WTC11 (cell line): ENCODE measurements at regions not wholly inside any gene's neighbourhood (a gene's known extent, or its start where the extent isn't known, plus 50 kb on each side); places are given as distances from the start of the nearest gene placed in this dataset.

ENCODE experiments used
- ATAC-seq: fragments of 200-7000 bp; cut with Tn5 transposase; 2 replicates; pipeline ENCODE4 v1.10.0; 2021; ENCODE audit warnings: mild to moderate bottlenecking, moderate library complexity
- CTCF ChIA-PET: fragments of 300-600 bp; sonication (Branson Sonifier 250); formaldehyde crosslinking; loops from one replicate; lab custom pipeline; 2021; ENCODE audit warnings: antibody characterized with exemption; lab: Charles Lee
- POLR2A ChIA-PET: fragments of 350-600 bp; sonication (Branson Sonifier 250); formaldehyde crosslinking; loops from one replicate; lab custom pipeline; 2021; ENCODE audit warnings: antibody characterized with exemption; lab: Charles Lee
- DNase-seq: peaks from one replicate; pipeline ENCODE4 v3.0.0; 2021; ENCODE audit warnings: low spot score
- H3K27ac Mint-ChIP-seq: 2 replicates; pipeline ENCODE4 v1.8.0; 2021; ENCODE audit warnings: mixed read lengths
- H3K27me3 Mint-ChIP-seq: 2 replicates; pipeline ENCODE4 v1.8.0; 2021; ENCODE audit warnings: low read depth, mild to moderate bottlenecking, moderate library complexity, mixed read lengths
- H3K36me3 Mint-ChIP-seq: 2 replicates; pipeline ENCODE4 v1.8.0; 2021; ENCODE audit warnings: mixed read lengths
- H3K4me1 Mint-ChIP-seq: 2 replicates; pipeline ENCODE4 v1.8.0; 2022; ENCODE audit warnings: mixed read lengths
- H3K4me3 Mint-ChIP-seq: 2 replicates; pipeline ENCODE4 v1.8.0; 2021; ENCODE audit warnings: mild to moderate bottlenecking, moderate library complexity, mixed read lengths
- H3K9me3 Mint-ChIP-seq: 2 replicates; pipeline ENCODE4 v1.8.0; 2021; ENCODE audit warnings: mixed read lengths
- ATF2 ChIP-seq: sonication (generic); formaldehyde crosslinking; IDR thresholded peaks from 2 replicates; pipeline ENCODE4 v1.8.1; 2022; ENCODE audit warnings: low read depth, missing genetic modification reagents, borderline replicate concordance
- ATF3 ChIP-seq: sonication (generic); formaldehyde crosslinking; conservative IDR thresholded peaks from 2 replicates; pipeline ENCODE4 v1.8.1; 2022; ENCODE audit warnings: mild to moderate bottlenecking, missing genetic modification reagents
- CDX4 ChIP-seq: fragments of 250-450 bp; sonication (Bioruptor Pico); IDR thresholded peaks from 2 replicates; pipeline ENCODE4 v1.9.0; 2021; ENCODE audit warnings: moderate library complexity, mild to moderate bottlenecking, inconsistent platforms, borderline replicate concordance
- E2F4 ChIP-seq: sonication (generic); formaldehyde crosslinking; IDR thresholded peaks from 2 replicates; pipeline ENCODE4 v1.8.1; 2022; ENCODE audit warnings: low read depth, mild to moderate bottlenecking, moderate library complexity, missing genetic modification reagents, borderline replicate concordance
- ELF4 ChIP-seq: sonication (generic); formaldehyde crosslinking; IDR thresholded peaks from 2 replicates; pipeline ENCODE4 v1.8.1; 2022; ENCODE audit warnings: low read depth, mild to moderate bottlenecking, moderate library complexity, missing genetic modification reagents
- FOXJ3 ChIP-seq: sonication (generic); formaldehyde crosslinking; IDR thresholded peaks from 2 replicates; pipeline ENCODE4 v1.9.0; 2021; ENCODE audit warnings: missing genetic modification reagents, mild to moderate bottlenecking, borderline replicate concordance
- HMGA2 ChIP-seq: fragments of 250-450 bp; sonication (Bioruptor Pico); IDR thresholded peaks from 2 replicates; pipeline ENCODE4 v1.4.0; 2021; ENCODE audit warnings: mild to moderate bottlenecking, moderate library complexity
- HMGXB4 ChIP-seq: sonication (generic); formaldehyde crosslinking; IDR thresholded peaks from 2 replicates; pipeline ENCODE4 v1.8.1; 2023; ENCODE audit warnings: mild to moderate bottlenecking, moderate library complexity, missing genetic modification reagents
- MXD4 ChIP-seq: fragments of 250-450 bp; sonication (Bioruptor Pico); IDR thresholded peaks from 2 replicates; pipeline ENCODE4 v1.8.0; 2021; ENCODE audit warnings: mild to moderate bottlenecking, moderate library complexity, borderline replicate concordance
- MYBL2 ChIP-seq: sonication (generic); formaldehyde crosslinking; IDR thresholded peaks from 2 replicates; pipeline ENCODE4 v1.8.1; 2023; ENCODE audit warnings: mild to moderate bottlenecking, moderate library complexity, missing genetic modification reagents
- NFATC4 ChIP-seq: fragments of 250-450 bp; sonication (Bioruptor Pico); IDR thresholded peaks from 2 replicates; pipeline ENCODE4 v1.9.0; 2021; ENCODE audit warnings: mild to moderate bottlenecking
- NR3C1 ChIP-seq: sonication (generic); formaldehyde crosslinking; conservative IDR thresholded peaks from 2 replicates; pipeline ENCODE4 v1.8.1; 2023; ENCODE audit warnings: low read depth, mild to moderate bottlenecking, missing genetic modification reagents
- SMAD4 ChIP-seq: sonication (generic); formaldehyde crosslinking; IDR thresholded peaks from 2 replicates; pipeline ENCODE4 v1.8.0; 2022; ENCODE audit warnings: mild to moderate bottlenecking, missing genetic modification reagents
- TCF7 ChIP-seq: sonication (generic); formaldehyde crosslinking; IDR thresholded peaks from 2 replicates; pipeline ENCODE4 v1.8.0; 2022; ENCODE audit warnings: mild to moderate bottlenecking, low read depth, missing genetic modification reagents, moderate library complexity
- ZNF263 ChIP-seq: sonication (generic); formaldehyde crosslinking; IDR thresholded peaks from 2 replicates; pipeline ENCODE4 v1.8.1; 2022; ENCODE audit warnings: low read depth, mild to moderate bottlenecking, moderate library complexity, missing genetic modification reagents
- ZNF416 ChIP-seq: fragments of 250-450 bp; sonication (Bioruptor Pico); IDR thresholded peaks from 2 replicates; pipeline ENCODE4 v1.9.0; 2021; ENCODE audit warnings: mild to moderate bottlenecking, inconsistent platforms
- ZNF425 ChIP-seq: fragments of 250-450 bp; sonication (Bioruptor Pico); conservative IDR thresholded peaks from 2 replicates; pipeline ENCODE4 v1.9.0; 2021; ENCODE audit warnings: mild to moderate bottlenecking
- ZSCAN18 ChIP-seq: fragments of 250-450 bp; sonication (Bioruptor Pico); IDR thresholded peaks from 2 replicates; pipeline ENCODE4 v2.1.2; 2022; ENCODE audit warnings: mild to moderate bottlenecking, moderate library complexity

- DNase-seq (no peak), ATAC-seq (no peak)
- Mint-ChIP-seq H3K4me1 (peaks cover 14% of the 10 kb centered on the region), H3K4me3 (no peak overlapping the region), H3K36me3 (no peaks in the 10 kb centered on the region), H3K27me3 (no peaks in the 10 kb centered on the region), H3K9me3 (no peaks in the 10 kb centered on the region), H3K27ac (no peak overlapping the region)
- ChIA-PET POLR2A (interaction anchor here (0.8 to 1.1 kb wide), 2 partner anchors 44 to 54 kb away, joined by 3 read pairs; no protein-coding TSS in a partner anchor), CTCF (no interaction called here)
- TF ChIP-seq ELF4 (CRISPR knock-in tag), result no peak
- TF ChIP-seq ZNF425 (CRISPR knock-in tag), result no peak
- no peak for TF ChIP-seq SMAD4
- TF ChIP-seq TCF7 (CRISPR knock-in tag), result no peak
- TF ChIP-seq HMGA2 (CRISPR knock-in tag), result no peak
- TF ChIP-seq ATF2 (CRISPR knock-in tag), result no peak
- no peak for TF ChIP-seq ZNF263 (CRISPR knock-in tag)
- TF ChIP-seq E2F4 (CRISPR knock-in tag), result no peak
- TF ChIP-seq ZSCAN18 (CRISPR knock-in tag), result no peak
- TF ChIP-seq NFATC4 (CRISPR knock-in tag), result no peak
- no peak for TF ChIP-seq CDX4 (CRISPR knock-in tag)
- TF ChIP-seq HMGXB4, result no peak
- TF ChIP-seq NR3C1, result no peak
- TF ChIP-seq ATF3 (CRISPR knock-in tag), result no peak
- no peak for TF ChIP-seq MXD4
- TF ChIP-seq MYBL2 (CRISPR knock-in tag), result no peak
- no peak for TF ChIP-seq FOXJ3
These were observed 70.3 kb downstream of the MAP1LC3B2 start for GRCh38 chr12:116629480-116629879.

- CTCF ChIA-PET, result interaction anchor here (0.7 kb wide), 1 partner anchor 59 kb away, joined by 3 read pairs; no protein-coding TSS in a partner anchor
- peaks cover 14% of the 10 kb centered on the region for H3K4me1 Mint-ChIP-seq
- no peak for DNase-seq
These were observed 69.8 kb downstream of the MAP1LC3B2 start for GRCh38 chr12:116628989-116629388.

More at GRCh38 chr12:116628989-116629388, 69.8 kb downstream of the MAP1LC3B2 start:
- Mint-ChIP-seq H3K27ac (no peak overlapping the region), H3K27me3 (no peaks in the 10 kb centered on the region), H3K36me3 (no peaks in the 10 kb centered on the region)
- no peak for ATAC-seq
- no peak for TF ChIP-seq ZNF416 (CRISPR knock-in tag)
- TF ChIP-seq, all 79 proteins: peak for 0
- H3K9me3 Mint-ChIP-seq, result no peaks in the 10 kb centered on the region
- POLR2A ChIA-PET, result interaction anchor here (1.1 kb wide), 1 partner anchor 54 kb away, joined by 3 read pairs; no protein-coding TSS in a partner anchor
- H3K4me3 Mint-ChIP-seq, result no peak overlapping the region
